GM19372 (cell line): ENCODE measurements at regions not wholly inside any gene's neighbourhood (a gene's known extent, or its start where the extent isn't known, plus 50 kb on each side); places are given as distances from the start of the nearest gene placed in this dataset.

Experiments used
- ATAC-seq: cut with Tn5 transposase; IDR thresholded peaks from one replicate; pipeline ENCODE4 v1.9.1; 2021; ENCODE audit warnings: mild to moderate bottlenecking, low read depth, moderate library complexity; ENCODE audit not compliant: unreplicated experiment

- no peak for ATAC-seq
These were observed 308.2 kb downstream of the TOX3 start for GRCh38 chr16:52238710-52239109.

- no peak for ATAC-seq
These were observed 309.1 kb downstream of the TOX3 start for GRCh38 chr16:52237823-52238222.

DNA sequence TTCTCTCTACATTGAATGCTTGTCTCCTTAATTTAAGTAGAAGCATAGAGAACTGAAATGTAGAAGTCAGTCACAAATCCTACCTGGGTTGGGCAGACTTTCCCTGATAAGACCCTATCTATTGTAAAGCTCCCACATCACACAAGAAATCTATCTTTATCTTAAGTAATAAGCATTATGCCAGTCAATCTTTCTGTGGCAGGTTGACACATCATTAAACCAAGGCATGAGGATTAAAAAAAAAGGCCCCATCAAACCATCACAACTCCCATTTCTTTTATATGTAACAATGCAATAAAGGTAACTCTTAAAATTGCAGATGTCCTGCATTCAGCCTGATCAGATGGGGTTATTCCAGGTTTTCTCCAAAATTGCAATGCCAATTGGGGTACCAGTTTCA is 311.8 kb downstream of the TOX3 start:
- ATAC-seq, result no peak

- ATAC-seq, result no peak
These were observed 312.3 kb downstream of the TOX3 start for GRCh38 chr16:52234626-52235025.

GRCh38 chr16:52229471-52229870 is 317.5 kb downstream of the TOX3 start:
- no peak for ATAC-seq

GRCh38 chr16:52227851-52228250 is 319.1 kb downstream of the TOX3 start:
- no peak for ATAC-seq

DNA sequence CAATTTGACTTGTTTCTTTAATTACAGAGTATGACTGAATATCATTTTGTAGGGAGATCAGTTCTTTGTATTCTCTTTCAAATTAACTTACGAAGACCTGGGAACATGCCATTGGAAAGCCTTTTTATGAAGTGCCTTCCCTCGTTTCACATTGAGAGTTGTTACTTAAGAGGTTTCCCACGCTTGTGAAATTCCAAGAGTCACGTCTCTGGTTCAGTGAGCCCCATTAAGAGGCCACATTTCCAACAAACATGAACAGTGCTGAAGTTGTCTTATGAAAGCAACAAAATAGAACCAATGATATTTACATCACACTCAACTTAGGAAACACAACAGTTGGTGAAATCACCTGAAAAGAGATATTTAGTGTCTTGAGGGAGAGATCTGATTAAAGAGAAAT is 334.1 kb downstream of the TOX3 start:
- no peak for ATAC-seq

DNA sequence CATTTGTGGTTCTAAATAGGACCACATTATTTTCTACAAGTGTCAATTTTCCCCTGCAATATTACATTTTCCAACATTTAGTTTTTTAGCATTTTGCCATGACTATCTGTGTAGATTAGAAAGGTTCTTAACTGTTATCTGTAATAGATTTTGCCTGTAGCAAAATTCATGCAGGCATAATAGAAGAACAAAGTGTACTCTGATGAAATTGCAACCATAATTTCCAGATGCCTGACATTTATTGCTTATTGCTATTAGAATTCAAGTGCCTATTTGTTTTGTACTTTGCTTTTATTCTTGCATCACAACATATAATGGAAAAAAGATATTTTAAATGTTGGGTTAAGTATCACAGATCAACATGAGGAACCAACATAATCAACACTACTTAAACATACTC is 337.7 kb downstream of the TOX3 start:
- no peak for ATAC-seq

DNA sequence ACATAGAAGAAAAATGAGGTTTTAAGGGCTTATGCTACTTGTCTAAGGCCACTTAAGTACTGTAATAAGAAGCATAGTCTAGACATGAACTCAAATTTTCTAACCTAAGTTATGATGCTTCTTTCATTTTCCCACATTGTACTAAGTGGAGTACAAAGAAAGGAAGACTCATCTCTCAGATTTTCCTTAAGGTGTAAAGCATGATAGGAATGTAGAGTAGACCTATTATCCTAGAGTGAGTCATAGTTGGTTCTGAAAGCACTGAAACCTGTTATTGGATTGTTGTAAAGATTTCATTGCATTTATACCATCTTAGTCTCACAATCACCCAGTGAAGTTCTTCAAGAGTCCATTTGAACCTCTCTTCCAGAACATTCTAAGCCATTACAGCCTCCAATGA is 343.8 kb downstream of the TOX3 start:
- no peak for ATAC-seq

GRCh38 chr16:52193441-52193840 is 353.5 kb downstream of the TOX3 start:
- no peak for ATAC-seq

GRCh38 chr16:52191531-52192134 is 355.3 kb downstream of the TOX3 start:
- no peak for ATAC-seq

DNA sequence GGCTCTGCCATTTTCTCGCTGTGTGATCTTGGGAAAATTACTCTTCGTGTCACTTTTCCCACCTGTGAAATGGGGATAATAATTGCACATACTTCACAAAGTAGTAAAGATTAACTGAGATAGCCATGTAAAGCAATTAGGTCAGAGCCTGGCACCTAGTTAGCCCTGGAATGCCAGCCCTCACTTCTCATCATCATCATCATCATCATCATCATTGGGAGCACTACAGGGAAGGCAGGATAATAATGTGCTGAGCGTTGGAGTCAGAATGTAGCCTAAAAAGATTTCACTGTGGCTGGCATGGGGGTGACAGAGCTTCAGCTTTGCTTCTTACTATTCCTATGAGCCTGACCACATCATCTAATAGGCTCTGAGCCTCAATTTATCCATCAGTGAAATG is 362.6 kb downstream of the TOX3 start:
- ATAC-seq, result no peak

DNA sequence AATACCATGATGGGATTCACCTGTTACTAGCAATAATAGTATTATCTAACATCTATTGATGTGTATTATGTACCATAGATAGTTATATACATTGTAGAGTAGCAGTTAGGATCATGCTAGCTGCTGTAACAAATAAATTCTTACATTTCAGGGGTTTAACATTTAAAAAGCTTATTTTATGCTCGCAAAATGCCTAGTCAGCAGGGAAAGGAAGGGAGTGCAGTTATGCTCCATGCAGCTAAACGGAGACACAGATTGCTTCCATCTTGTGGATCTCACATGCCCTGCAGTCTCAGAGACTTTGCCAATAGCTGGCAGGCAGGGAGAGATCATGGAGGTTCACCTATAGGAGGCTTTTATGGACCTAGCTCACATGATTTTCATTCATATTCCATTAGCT is 364.1 kb downstream of the TOX3 start:
- ATAC-seq, result no peak

DNA sequence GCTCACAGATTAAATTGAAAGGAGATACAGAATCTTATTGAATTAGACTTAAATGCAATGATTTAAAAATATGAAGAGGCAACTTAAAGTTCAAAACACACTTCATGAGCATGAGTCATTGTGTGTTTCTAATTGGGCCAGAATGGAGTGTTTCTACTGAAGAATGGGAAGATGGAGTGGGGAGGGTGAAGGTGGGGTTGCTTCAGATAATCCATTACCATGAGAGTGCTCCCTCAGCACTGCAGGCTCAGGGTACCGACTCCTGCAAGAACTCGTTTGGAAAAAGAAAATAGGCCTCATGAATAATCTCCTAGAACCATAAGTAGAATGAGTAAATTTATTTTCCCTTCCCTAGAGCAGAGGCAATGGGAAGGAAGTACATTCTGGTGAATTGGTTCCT is 372.8 kb downstream of the TOX3 start:
- ATAC-seq, result no peak

GRCh38 chr16:52171481-52171880 is 375.5 kb downstream of the TOX3 start:
- ATAC-seq, result no peak

DNA sequence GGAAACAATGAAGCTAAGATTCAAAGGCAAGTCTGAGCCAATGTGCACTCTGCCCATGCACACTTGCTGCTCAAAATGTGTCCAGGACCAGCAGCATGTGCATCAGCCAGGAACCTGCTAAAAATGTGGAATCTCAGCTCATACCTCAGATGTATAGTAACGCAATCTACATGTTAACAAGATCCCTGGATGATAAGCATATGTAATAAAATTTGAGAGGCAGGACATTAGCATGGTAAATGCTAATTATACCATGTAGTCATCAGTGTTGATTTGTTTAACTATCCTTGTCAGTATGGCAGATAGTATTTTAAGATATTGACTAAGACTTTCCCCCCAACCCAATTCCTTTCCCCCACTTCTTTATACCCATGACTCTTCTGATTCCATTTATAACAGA is 379.6 kb downstream of the TOX3 start:
- ATAC-seq, result no peak

GRCh38 chr16:52165961-52166360 is 381.0 kb downstream of the TOX3 start:
- no peak for ATAC-seq

DNA sequence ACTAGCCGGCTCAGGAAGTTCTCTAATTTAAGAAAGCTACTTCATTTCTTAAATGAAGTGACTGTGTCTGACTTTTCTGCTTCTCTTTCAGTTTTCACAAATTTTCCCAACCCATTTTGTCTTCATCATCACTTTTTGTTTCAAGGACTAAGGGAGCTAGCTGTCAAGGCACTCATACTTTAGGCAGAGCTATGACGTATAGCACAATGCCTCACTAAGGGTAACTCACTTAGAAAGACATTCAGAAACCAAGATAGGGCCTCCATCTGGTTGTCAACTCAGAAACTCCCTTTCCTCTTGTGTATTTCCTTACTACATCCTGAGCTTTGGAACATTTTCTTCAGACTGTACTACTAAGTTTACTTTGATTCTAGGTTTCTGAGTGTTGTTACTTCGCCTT is 397.9 kb downstream of the TOX3 start:
- ATAC-seq, result no peak

DNA sequence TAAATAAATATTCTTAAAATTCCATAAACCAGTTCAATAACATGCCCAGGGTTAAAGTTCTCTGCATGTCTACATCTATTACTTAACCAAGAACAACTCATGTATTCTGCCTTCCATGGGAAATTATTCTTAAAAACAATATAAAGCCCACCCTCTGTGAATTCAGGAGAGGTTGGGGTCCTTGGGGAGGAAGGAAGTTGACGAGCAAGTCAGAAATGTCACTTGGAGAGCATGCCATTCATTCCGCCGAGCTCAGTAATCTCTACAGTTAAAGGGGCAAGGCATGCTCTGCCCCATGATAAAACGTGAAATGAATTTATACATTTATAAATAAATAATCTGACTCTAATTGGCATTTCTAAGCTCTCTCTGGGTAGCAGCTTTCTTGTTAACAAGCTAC is 405.1 kb downstream of the TOX3 start:
- no peak for ATAC-seq

DNA sequence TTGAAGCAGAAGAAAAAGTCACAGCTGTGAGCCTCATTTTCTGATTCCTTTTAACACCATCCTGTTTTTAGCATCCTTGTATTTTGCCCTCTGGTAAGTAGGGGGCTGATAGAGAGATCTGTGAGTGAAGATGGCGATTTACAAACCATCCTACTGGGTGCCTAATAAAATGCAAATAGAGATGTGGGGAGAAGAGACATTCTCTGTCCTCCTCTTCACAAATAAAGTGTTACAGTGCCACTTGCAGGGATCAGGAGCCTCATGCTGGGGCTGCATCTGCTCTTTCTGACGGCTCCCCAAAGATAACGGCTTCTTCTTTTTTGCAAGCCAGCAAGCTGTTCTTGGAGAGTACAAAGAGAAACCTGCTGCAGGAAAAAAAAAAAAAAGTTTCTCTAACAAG is 418.6 kb downstream of the TOX3 start:
- ATAC-seq, result no peak

- no peak for ATAC-seq
These were observed 423.1 kb downstream of the TOX3 start for GRCh38 chr16:52123842-52124241.

- ATAC-seq, result no peak
These were observed 423.7 kb downstream of the TOX3 start for GRCh38 chr16:52123061-52123839.
